ENCODE measurements at regions not wholly inside any gene's neighbourhood (a gene's known extent, or its start where the extent isn't known, plus 50 kb on each side); places are given as distances from the start of the nearest gene placed in this dataset.
"Not testable (repeated sequence)": the region's sequence is repeated elsewhere in the genome, so short reads cannot be mapped to it uniquely, and the experiment has no call there.

DNA sequence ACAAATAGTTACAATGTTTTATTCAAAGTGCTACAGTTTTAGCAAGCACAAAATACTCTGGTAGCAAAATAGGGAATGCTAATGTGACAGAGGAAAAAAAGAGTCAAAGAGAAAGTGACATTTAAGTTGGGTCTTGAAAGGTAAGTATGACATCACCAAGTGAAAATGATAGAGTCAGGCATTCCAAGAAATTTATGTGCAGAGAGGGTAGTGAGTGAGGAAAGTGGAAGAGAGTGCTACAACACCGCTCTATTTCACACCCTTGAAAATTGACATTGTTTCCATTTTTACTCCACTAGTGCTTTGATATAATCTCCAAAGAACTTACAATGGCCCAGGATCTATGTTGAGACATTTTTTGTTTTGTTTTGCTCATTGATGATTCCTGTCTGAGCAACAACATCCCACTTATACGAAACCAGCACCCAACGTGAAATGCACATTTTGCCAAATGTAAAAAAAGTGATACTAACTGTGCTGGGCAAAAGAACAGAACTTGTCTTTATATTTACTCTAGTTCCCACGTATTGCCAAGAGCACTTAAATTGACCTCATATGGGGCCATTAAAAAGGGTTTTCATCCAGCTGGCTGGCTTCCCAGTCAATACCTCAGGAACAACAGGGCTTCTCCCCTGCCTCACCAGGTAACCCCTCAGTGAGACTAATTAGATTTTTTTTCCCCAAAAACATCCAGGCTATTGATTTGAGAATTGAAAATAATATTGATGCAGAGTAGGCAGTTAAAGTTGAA is 206.3 kb upstream of the NR5A2 start:
- no peak for DNase-seq

DNA sequence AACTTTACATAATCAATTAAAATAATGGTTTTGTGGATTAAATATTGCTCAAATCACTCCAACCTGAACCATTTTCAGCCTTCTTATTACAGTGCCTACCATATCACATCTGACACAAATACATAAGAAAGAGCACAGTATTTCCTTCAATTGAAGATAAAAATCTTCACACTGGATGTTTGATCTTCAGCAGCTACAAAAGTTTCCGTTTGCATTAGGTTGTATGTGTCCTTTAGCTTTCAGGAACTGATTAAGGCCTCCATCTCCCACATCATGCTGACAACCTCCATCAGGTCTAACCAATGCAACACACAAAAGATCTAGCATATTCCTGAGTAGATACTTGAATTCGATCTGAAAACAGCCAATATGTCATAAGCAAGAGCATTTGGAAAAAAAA is 195.1 kb upstream of the NR5A2 start:
- no peak for DNase-seq

DNA sequence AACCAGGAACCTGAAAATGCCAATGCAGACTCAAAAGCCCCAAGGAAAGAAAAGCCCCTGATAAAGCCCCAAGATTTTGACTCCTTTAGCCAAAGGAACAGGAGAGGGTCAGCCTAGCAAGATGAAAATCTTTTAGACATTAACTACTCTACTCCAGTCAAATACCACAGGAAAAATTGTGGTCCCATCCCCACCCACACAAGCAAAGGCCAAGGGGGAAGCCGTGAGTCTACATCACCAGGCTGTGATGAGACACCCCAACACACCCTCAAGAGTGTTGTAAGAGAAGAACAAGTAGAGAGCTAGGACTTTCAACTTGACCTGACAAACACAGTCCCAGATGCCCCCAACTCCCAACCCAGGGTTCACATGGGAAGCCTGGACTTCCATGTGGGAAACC is 192.8 kb upstream of the NR5A2 start:
- no peak for DNase-seq

DNA sequence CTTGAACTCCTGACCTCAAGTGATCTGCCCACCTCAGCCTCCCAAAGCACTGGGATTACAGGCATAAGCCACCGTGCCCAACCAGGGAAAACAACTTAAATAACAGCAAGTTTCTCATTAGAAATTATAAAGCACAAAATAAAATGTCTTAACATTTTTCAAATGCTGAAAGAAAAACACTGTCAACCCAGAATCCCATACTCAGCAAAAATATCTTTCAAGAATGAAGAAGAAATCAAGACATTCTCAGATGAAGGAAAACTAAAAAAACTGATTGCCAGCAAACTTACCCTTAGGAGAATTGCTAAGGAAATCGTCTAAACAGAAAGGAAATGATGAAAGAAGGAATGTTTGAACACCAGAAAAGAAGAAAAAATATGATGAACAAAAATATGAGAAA is 191.1 kb upstream of the NR5A2 start:
- no peak for DNase-seq

DNA sequence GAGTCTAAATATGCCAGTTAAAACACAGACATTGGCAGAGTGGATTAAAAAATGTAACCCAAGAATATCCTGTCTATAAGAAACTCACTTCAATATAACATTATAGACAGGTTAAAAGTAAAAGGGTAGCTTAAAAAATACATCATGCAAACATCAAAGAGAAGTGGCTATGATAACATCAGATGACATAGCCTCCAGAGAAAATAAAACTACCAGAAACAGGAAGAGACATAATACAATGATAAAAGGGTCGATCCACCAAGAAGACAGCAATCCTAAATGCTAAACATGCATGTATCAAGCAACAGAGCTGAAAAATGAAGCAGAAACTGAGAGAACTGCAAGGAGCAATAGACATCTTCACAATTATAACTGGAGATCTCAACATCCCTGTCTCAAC is 190.2 kb upstream of the NR5A2 start:
- DNase-seq, result no peak

DNA sequence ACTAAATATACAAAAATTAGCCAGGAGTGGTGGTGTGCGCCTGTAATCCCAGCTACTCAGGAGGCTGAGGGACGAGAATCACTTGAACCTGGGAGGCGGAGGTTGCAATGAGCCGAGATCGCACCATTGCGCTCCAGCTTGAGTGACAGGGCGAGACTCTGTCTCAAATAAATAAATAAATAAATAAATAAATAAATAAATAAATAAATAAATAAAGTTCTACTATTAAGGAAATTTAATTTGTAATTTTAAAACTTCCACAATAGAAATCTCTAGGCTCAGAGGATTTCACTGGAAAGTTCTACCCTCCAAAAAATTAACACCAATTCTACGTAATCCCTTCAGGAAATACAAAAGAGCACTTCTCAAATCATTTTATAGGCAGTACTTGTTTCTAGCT is 187.9 kb upstream of the NR5A2 start:
- not testable (repeated sequence) for DNase-seq

DNA sequence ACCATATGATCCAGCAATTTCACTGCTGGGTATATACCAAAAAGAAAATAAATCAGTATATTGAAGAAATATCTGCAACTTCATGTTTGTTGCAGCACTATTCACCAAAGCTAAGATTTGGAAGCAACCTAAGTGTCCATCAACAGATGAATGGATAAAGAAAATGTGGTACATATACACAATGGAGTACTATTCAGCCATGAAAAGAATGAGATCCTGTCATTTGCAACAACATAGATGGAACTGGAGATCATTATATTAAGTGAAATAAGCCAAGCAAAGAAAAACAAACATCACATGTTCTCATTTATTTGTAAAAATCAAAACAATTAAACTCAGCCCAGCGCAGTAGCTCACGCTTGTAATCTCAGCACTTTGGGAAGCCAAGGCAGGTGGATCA is 184.4 kb upstream of the NR5A2 start:
- not testable (repeated sequence) for DNase-seq

DNA sequence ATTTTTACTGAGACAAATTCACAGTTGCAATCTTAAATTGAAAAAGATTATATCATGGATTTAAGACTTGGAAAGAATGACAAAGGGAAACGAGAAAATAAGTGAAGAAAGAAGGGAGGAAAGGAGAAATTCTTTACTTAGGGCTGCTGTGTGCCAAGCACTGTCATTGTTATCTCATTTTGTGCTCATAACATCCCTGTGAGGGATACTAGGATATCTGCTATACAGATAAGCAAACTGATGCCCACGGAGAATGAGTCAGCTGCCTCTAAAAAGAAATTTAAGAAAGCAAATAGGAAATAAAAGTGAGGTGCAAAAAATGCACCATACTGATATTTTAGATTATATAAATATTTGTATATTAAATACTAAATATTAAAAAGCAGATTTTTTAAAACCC is 183.6 kb upstream of the NR5A2 start:
- no peak for DNase-seq

DNA sequence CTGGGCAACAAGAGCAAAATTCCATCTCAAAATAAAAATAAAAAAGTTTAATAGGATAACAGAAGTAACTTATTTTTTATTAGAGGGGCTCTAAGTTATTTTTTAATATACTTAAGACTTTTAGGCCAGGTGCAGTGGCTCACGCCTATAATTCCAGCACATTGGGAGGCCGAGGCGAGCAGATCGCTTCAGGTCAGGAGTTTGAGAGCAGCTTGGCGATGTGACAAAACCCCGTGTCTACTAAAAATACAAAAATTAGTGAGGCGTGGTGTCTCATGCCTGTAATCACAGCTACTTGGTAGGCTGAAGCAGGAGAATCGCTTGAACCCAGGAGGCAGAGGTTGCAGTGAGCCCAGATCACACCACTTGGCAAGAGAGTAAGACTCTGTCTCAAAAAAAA is 180.5 kb upstream of the NR5A2 start:
- no peak for DNase-seq

DNA sequence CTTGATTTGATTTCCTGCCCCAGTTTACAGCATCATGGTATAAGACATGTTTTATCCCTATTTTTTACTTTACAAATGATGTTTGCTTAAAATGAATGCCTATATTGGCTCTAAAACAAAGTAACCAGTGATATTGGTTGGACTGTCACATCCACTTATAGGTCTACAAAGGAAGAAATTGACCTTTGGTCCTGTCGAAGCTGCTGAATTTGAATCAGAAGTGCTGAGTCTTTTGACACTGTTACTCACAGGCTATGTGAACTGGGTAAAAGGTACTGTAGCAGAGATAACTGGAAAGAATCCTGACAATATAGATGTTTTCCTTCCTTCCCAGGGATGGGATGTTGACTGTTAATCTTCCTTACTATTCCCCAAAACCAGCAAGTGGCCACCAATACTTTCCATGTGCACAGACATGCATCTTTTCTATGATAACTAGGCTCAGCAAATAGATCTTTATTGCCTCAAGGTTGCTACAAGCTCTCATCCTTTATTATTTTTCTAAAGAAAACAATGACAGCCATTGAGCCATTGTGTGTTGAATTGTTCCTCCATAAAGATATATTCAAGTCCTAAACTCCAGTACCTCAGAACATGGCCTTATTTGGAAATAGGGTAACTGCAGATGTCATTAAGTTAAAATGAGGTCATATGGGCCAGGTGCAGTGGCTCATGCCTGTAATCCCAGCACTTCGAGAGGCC is 175.9 kb upstream of the NR5A2 start:
- no peak for DNase-seq

DNA sequence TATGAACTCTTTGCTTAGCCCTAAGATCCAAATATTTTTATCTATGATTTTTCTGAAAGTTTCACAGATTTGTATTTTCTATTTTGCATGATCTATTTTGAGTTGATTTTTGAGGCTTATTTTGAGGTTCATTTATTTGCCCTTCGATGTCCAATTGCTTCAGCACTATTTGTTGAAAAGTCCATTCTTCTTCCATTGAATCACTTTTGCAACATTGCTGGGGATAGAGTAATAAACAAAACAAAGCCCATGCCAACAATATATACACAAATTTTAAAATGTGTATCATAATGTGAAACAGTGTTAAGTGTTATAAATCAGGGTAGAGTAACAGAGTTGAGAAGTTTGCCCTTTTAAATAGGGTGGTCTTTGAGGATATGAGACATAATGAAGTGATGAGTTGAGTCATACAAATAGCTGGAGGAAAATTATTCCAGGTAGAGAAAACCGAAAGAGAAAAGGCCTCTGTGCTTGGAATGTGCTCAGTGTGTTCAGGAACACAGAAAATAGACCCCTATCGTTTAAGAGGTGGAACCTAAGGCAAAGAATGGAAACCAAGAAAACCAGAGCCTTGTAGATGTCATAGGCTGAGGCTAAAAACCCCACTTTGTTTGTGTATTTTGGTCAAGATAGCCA is 172.7 kb upstream of the NR5A2 start:
- DNase-seq, result no peak

DNA sequence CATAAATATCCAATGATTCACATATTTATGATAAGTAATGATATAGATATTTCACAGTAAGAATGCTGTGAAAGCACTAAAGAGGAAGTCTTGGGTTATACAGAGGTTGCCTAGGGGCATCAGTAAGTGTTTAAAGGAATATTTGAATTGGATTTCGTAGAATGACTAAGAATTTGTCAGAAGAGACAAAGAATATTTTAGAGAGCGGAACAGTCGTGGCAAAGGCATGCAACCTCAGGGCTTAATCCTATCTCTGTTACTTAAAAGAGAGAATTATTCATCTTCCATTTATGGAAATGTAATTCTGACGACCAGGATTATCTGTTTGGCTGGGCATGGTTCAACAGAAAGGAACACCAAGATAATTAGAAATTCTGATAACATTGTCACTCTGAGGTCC is 171.9 kb upstream of the NR5A2 start:
- no peak for DNase-seq

DNA sequence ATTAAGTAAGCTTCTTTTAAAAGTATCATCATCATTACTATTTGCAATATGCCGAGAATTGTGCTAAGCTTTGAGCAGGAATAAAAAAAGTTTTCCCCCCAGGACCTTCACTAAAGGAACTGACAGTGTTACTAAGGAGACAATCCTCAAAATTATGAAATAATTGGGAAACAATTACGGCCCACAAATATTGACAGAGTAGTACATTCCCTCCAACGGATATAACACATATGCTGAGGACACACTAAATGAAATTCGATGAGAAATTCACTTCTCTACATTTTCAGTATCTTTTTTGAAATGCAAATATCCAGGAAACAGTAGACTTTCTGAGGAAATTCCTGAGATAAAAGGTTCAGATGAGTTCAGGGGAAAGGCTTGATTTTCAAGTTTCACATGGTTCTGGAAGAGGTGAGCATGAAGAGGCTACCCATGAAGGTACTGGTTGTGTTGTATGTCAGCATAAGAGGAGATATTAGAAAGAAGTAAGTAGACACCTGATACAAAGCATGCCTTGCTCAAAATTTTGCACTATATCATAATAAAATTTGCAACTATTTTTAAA is 171.2 kb upstream of the NR5A2 start:
- DNase-seq, result no peak

DNA sequence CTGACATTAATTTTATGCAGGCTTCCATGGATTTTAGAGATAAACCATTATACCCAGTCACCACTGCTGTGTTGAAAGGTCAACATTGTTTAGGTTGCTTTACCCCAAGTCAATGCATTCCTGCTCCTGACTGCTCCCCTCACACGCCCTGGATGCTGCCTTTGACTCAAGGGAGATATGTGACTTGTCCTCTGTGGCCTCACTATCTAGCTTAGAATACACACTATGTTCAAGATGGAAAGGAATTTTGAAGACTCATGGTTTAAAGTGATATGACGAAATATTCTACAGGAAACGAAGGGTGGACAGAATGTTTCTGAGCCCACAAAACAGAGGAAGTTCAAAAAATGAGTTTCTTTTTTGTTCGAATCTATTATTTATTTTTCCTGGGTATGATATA is 170.4 kb upstream of the NR5A2 start:
- DNase-seq, result no peak

DNA sequence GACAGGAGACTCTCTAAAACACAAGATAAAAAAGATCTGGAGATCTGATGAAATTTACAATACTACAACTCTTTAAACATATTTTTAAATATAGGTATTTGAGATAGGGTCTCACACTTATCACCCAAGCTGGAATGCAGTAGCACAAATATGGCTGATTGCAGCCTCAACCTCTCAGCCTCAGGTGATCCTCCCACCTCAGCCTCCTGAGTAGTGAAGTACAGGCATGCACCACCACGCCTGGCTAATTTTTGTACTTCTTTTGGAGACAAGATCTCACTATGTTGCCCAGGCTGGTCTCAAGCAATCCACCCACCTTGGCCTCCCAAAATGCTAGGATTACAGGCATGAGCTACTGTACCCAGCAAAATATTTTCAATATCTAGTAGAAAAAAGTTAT is 170.0 kb upstream of the NR5A2 start:
- no peak for DNase-seq

DNA sequence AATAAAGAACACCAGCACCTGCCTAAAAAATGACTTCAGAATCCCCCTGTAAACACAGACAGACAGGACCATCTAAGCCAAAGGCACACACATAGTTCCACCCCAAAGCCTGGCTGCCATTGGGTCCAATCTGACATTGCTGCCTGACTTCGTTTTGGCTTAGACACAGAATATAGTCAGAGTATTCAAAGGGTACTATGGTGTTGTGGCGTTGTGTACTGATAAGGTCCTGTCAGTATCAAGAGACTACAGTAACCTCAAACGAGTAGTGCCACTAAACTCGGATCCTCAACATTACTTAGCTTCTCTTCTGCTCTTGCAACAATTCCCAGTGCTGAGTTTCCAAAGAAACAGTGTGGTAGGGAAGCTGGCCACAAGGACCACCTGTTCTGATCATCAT is 169.3 kb upstream of the NR5A2 start:
- DNase-seq, result no peak

DNA sequence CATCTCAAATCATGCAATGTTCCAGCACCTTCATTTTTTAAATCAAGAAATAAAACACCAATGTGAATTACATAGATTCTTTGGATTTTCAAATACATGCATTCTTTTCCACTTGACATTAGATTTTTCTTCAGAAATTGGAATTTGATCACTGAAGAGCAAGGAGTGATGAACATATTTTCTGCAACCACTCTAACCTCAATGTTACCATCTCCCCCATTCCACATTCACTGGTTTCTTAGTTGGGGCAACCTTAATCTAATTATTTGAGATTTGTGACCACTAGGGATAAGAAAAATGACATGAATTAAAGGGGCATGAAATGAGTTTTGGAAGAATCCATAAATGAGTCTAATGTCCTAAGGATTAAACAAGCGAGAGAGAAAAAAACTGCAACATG is 168.7 kb upstream of the NR5A2 start:
- no peak for DNase-seq

DNA sequence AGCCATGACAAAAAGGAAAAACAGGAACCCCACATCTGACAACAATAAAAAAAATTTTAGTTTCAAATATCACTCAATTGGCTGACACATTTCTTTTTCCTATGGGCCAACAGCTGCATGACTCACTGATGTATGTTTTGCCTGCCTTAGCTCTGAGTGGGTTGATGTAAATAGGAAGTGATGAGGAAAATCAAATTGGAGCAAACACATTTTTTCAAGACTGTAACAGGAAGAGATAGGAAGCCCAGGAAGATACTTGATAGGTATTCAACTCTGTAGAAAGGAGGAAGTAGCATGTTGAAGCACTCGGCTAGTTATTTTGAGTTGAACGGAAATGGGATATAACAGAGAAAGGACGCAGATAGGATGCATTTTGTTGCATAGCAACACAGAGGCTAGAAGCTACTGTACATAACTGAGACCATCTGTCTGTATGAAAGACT is 168.0 kb upstream of the NR5A2 start:
- no peak for DNase-seq

DNA sequence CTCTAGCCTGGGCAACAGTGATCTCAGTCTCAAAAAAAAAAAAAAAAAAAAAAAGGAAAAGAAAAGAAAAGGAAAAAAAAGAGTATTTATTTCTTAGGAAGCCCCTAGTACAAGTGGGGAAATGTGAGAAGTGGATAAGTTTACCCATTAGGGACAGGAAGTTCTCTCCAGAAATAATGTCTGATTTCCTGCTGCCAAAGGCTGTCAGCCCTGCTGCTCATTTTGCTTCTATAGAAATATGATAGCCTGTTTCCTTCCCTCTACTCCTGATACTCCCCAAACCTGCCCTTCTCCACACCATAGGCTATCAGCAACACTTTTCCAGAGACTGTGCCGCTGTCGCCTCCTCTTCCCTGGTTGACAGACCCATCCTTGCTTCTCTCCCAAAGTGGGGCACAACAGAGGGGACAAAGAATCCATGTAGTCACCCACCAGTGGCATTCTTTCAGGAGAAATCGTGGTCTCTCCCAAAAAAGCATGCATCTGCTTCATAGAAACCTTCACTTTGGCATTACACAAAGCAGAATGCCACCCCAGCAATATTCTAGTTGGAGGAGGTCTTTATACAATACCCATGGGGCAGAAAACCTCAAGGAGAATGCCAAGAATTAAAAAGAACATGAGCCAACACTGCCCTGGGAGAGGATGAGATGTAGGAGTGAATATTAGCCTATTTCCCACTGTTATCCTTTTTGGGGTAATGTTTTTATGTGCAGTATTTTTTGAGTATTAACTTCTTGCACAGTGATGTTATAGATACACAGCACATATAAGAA is 166.3 kb upstream of the NR5A2 start:
- no peak for DNase-seq

DNA sequence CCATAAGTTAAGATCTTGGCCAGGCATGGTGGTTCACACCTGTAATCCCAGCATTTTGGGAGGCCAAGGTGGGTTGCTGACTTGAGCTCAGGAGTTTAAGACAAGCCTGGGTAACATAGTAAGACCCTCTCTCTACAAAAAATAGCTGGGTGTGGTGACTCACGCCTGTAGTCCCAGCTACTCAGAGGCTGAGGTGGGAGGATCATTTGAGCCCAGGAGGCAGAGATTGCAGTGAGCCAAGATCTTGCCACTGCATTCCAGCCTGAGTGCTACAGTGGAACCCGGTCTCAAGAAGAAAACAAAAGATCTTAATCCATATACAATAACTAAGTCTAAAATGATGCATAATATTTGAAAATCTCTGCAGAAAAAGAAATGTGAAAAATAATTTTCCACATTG is 165.5 kb upstream of the NR5A2 start:
- DNase-seq, result no peak

DNA sequence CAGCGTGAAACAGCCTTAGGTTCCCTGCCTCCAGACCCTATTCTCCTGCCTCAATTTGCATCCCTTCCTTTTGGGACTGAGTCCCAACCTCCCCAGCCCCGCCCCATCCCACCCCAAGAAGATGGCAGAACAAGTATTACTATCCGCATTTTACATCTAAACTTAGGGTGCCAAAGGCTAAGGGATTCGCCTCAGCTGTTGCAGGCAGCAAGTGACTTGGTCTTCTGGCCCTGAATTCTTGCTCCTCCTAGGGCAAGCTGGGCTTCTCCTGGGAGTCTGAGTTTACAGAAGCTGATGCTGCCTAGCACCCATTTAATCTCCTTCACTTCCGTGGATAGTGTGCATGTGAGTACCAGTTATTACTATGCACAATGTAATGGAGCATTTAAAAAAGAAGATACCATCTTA is 161.3 kb upstream of the NR5A2 start:
- DNase-seq, result no peak

DNA sequence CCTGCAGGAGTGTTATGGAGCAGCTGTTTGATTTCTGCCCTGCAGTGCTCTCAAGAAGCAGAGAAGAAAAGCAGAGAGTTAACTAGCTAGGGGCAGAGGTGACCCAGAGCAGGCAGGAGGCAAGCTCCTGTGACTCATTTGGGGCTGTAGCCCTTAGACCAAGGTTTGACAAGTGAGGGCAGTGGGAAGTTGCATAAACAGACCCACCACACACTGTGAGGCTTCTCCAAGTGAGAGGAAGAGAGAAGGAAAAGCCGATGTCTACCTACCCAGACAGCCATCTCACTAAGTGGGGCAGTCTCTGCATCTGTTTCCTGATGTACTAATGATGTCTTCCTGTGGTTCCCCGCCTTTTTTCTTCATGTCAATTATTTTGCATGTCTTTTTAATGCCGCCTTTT is 159.9 kb upstream of the NR5A2 start:
- no peak for DNase-seq

DNA sequence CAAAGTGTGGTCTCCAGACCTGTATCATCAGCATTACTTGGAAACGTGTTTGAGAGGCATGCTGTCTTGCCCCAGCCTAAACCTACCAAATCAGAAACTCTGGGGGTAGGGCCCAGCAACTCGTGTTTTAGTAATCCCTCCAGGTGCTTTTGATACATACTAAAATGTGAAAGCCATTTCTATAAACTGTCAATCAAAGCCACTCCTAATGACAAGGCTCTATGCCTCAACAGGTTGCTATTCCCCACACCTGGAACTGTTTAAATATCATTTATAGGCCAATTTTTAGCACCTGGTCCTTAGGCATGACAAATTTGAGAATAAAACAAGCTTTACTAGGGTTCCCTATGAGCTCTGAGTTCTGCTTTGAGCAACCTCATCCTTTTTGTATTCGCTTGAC is 158.7 kb upstream of the NR5A2 start:
- no peak for DNase-seq
